Neural cell (in vitro differentiated cells): ENCODE measurements at regions not wholly inside any gene's neighbourhood (a gene's known extent, or its start where the extent isn't known, plus 50 kb on each side); places are given as distances from the start of the nearest gene placed in this dataset.

Experiments used
- H2AFZ ChIP-seq: fragments of 200-600, 300-800 bp; sonication (generic), shearing (Covaris generic); 2 replicates; pipeline ENCODE4 v1.6.0; 2014; ENCODE audit warnings: low read depth, mild to moderate bottlenecking, antibody characterized with exemption, low read length, moderate library complexity
- H3F3A ChIP-seq: fragments of 200-600 bp; shearing (Covaris generic); 2 replicates; pipeline ENCODE4 v1.6.1; 2016; ENCODE audit warnings: mild to moderate bottlenecking, moderate library complexity, mixed read lengths, antibody characterized with exemption, low read length; ENCODE audit not compliant: insufficient read depth, poor library complexity, severe bottlenecking
- H3K27ac ChIP-seq: fragments of 200-600, 300-800 bp; sonication (generic), shearing (Covaris generic); 2 replicates; pipeline ENCODE4 v1.5.1; 2014; ENCODE audit warnings: mild to moderate bottlenecking, low read length, moderate library complexity
- H3K27me3 ChIP-seq: fragments of 300-800, 200-600 bp; sonication (generic), shearing (Covaris generic); 2 replicates; pipeline ENCODE4 v1.6.0; 2014; ENCODE audit warnings: mild to moderate bottlenecking, low read depth, low read length, moderate library complexity; ENCODE audit not compliant: insufficient read depth
- H3K36me3 ChIP-seq: fragments of 300-800, 200-600 bp; sonication (generic), shearing (Covaris generic); 2 replicates; pipeline ENCODE4 v1.5.1; 2014; ENCODE audit warnings: mild to moderate bottlenecking, antibody characterized with exemption, low read length, moderate library complexity; ENCODE audit not compliant: insufficient read depth
- H3K4me2 ChIP-seq: fragments of 300-800, 200-600 bp; sonication (generic), shearing (Covaris generic); 2 replicates; pipeline ENCODE4 v1.6.0; 2014; ENCODE audit warnings: mild to moderate bottlenecking, low read length
- H3K4me3 ChIP-seq: fragments of 300-800, 200-600 bp; sonication (generic), shearing (Covaris generic); 2 replicates; pipeline ENCODE4 v1.5.1; 2014; ENCODE audit warnings: mild to moderate bottlenecking, low read length, moderate library complexity
- H3K79me2 ChIP-seq: fragments of 200-600 bp; shearing (Covaris generic); replicated peaks from 2 replicates; pipeline ENCODE4 v1.6.0; 2014; ENCODE audit warnings: mild to moderate bottlenecking, low read length, moderate library complexity; ENCODE audit not compliant: insufficient read depth
- H3K9ac ChIP-seq: fragments of 300-800, 200-600 bp; sonication (generic), shearing (Covaris generic); 2 replicates; pipeline ENCODE4 v1.6.1; 2016; ENCODE audit warnings: mild to moderate bottlenecking, low read length, mixed read lengths
- H3K9me2 ChIP-seq: fragments of 200-600 bp; shearing (Covaris generic); 2 replicates; pipeline ENCODE4 v1.6.1; 2016; ENCODE audit warnings: mild to moderate bottlenecking, low read length, mixed read lengths; ENCODE audit not compliant: insufficient read depth
- H3K9me3 ChIP-seq: fragments of 200-600, 300-800 bp; sonication (generic), shearing (Covaris generic); 2 replicates; pipeline ENCODE4 v1.6.1; 2016; ENCODE audit warnings: mild to moderate bottlenecking, mixed run types, low read length, moderate library complexity, mixed read lengths
- H4K20me1 ChIP-seq: fragments of 200-600 bp; shearing (Covaris generic); 2 replicates; pipeline ENCODE4 v1.6.1; 2016; ENCODE audit warnings: mild to moderate bottlenecking, mixed run types; ENCODE audit not compliant: insufficient read depth
- EP300 ChIP-seq: fragments of 450-650 bp; conservative IDR thresholded peaks from 2 replicates; pipeline ENCODE4 v1.6.1; 2014; ENCODE audit warnings: antibody characterized with exemption, mild to moderate bottlenecking, moderate library complexity; ENCODE audit not compliant: poor library complexity, severe bottlenecking
- EZH2 ChIP-seq: fragments of 200-600, 300-800 bp; shearing (Covaris generic), sonication (generic); IDR thresholded peaks from 2 replicates; pipeline ENCODE4 v1.6.1; 2014; ENCODE audit warnings: antibody characterized with exemption, low read length, borderline replicate concordance, mild to moderate bottlenecking; ENCODE audit not compliant: insufficient read depth, poor library complexity, severe bottlenecking
- MXI1 ChIP-seq: fragments of 450-650 bp; conservative IDR thresholded peaks from 2 replicates; pipeline ENCODE4 v1.6.1; 2014; ENCODE audit warnings: antibody characterized with exemption, mild to moderate bottlenecking; ENCODE audit not compliant: poor library complexity, severe bottlenecking
- POLR2AphosphoS5 ChIP-seq: IDR thresholded peaks from 2 replicates; pipeline ENCODE4 v1.6.1; 2012
- RAD21 ChIP-seq: fragments of 450-650 bp; conservative IDR thresholded peaks from 2 replicates; pipeline ENCODE4 v1.6.1; 2014; ENCODE audit warnings: antibody characterized with exemption, mild to moderate bottlenecking, moderate library complexity
- SMC3 ChIP-seq: fragments of 450-650 bp; conservative IDR thresholded peaks from 2 replicates; pipeline ENCODE4 v1.6.1; 2014; ENCODE audit warnings: antibody characterized with exemption, mild to moderate bottlenecking, moderate library complexity; ENCODE audit not compliant: poor library complexity
- TAF1 ChIP-seq: IDR thresholded peaks from 2 replicates; pipeline ENCODE4 v1.6.1; 2012; ENCODE audit warnings: low read depth
- TF ChIP-seq, protein P1 (sequence below): fragments of 450-650 bp; IDR thresholded peaks from 2 replicates; pipeline ENCODE4 v1.5.1; 2014; ENCODE audit warnings: antibody characterized with exemption, mild to moderate bottlenecking, moderate library complexity; ENCODE audit not compliant: poor library complexity, severe bottlenecking
- TF ChIP-seq, protein P2 (sequence below): IDR thresholded peaks from 2 replicates; pipeline ENCODE4 v1.6.1; 2012; ENCODE audit warnings: borderline replicate concordance

DNA sequence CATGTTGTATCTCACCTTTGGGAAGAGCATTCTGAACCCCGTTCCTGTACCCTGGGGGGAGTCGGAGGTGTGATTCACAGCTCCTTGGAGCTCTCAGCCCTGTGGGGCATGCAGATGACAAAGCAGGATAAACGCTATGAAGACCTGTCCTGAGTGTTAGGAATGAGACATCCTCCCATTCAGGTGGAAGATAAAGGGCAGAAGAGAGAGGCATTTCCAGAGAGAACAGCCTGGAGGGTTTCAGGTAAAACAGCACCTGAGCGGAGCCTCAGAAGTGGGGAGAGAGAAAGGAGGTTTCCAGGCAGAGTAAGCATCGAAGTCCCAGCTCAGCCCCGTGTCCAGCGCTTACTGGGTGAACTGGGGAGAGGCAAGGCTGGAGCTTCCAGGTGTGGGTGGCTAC lies 288.9 kb downstream of the KLF6 start:
- Histone ChIP-seq H3K9me2 (no peaks in the 10 kb centered on the region), H2AFZ (no peak overlapping the region), H3F3A (no peaks in the 10 kb centered on the region), H3K36me3 (no peaks in the 10 kb centered on the region), H3K79me2 (no peaks in the 10 kb centered on the region), H3K4me2 (no peak overlapping the region), H4K20me1 (no peaks in the 10 kb centered on the region), H3K27me3 (no peaks in the 10 kb centered on the region), H3K4me3 (no peak overlapping the region), H3K9ac (no peak overlapping the region), H3K27ac (no peak overlapping the region), H3K9me3 (no peaks in the 10 kb centered on the region)
- no peak for TF ChIP-seq POLR2AphosphoS5
- no peak for TF ChIP-seq SMC3
- TF ChIP-seq RAD21, result no peak
- TF ChIP-seq, protein P1, sequence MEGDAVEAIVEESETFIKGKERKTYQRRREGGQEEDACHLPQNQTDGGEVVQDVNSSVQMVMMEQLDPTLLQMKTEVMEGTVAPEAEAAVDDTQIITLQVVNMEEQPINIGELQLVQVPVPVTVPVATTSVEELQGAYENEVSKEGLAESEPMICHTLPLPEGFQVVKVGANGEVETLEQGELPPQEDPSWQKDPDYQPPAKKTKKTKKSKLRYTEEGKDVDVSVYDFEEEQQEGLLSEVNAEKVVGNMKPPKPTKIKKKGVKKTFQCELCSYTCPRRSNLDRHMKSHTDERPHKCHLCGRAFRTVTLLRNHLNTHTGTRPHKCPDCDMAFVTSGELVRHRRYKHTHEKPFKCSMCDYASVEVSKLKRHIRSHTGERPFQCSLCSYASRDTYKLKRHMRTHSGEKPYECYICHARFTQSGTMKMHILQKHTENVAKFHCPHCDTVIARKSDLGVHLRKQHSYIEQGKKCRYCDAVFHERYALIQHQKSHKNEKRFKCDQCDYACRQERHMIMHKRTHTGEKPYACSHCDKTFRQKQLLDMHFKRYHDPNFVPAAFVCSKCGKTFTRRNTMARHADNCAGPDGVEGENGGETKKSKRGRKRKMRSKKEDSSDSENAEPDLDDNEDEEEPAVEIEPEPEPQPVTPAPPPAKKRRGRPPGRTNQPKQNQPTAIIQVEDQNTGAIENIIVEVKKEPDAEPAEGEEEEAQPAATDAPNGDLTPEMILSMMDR, result no peak
- no peak for TF ChIP-seq TAF1
- TF ChIP-seq EP300, result no peak
- TF ChIP-seq, protein P2, sequence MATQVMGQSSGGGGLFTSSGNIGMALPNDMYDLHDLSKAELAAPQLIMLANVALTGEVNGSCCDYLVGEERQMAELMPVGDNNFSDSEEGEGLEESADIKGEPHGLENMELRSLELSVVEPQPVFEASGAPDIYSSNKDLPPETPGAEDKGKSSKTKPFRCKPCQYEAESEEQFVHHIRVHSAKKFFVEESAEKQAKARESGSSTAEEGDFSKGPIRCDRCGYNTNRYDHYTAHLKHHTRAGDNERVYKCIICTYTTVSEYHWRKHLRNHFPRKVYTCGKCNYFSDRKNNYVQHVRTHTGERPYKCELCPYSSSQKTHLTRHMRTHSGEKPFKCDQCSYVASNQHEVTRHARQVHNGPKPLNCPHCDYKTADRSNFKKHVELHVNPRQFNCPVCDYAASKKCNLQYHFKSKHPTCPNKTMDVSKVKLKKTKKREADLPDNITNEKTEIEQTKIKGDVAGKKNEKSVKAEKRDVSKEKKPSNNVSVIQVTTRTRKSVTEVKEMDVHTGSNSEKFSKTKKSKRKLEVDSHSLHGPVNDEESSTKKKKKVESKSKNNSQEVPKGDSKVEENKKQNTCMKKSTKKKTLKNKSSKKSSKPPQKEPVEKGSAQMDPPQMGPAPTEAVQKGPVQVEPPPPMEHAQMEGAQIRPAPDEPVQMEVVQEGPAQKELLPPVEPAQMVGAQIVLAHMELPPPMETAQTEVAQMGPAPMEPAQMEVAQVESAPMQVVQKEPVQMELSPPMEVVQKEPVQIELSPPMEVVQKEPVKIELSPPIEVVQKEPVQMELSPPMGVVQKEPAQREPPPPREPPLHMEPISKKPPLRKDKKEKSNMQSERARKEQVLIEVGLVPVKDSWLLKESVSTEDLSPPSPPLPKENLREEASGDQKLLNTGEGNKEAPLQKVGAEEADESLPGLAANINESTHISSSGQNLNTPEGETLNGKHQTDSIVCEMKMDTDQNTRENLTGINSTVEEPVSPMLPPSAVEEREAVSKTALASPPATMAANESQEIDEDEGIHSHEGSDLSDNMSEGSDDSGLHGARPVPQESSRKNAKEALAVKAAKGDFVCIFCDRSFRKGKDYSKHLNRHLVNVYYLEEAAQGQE, result no peak
- no peak for TF ChIP-seq MXI1
- no peak for TF ChIP-seq EZH2

DNA sequence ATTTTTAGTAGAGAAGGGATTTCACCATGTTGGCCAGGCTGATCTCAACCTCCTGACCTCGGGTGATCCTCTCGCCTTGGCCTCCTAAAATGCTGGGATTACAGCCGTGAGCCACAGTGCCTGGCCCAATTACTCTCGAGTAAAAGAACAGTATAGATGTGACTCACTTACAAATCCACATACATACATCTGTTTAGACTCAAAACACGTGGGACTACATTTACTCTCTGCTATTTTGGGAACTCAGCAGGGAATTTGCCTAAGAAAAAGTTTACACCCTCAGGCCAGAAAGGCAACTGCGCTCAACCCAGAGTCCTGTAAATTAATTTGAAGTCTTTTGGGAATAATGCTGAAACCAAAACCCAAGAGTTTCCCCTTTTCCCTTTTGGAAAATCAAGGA lies 289.7 kb downstream of the KLF6 start:
- Histone ChIP-seq H3K9me2 (no peaks in the 10 kb centered on the region), H3K27me3 (no peaks in the 10 kb centered on the region), H2AFZ (no peak overlapping the region), H3F3A (no peaks in the 10 kb centered on the region), H3K9me3 (no peaks in the 10 kb centered on the region), H3K79me2 (no peaks in the 10 kb centered on the region), H3K4me2 (no peak overlapping the region), H3K9ac (no peak overlapping the region), H3K27ac (no peak overlapping the region), H3K36me3 (no peaks in the 10 kb centered on the region), H3K4me3 (no peak overlapping the region), H4K20me1 (no peaks in the 10 kb centered on the region)
- TF ChIP-seq POLR2AphosphoS5 (no peak), EP300 (no peak), EZH2 (no peak), RAD21 (no peak), SMC3 (no peak), MXI1 (no peak), TAF1 (no peak)
- TF ChIP-seq, protein P2, result no peak
- TF ChIP-seq, protein P1, result no peak
